NOMO-1 (cell line): ENCODE measurements at regions not wholly inside any gene's neighbourhood (a gene's known extent, or its start where the extent isn't known, plus 50 kb on each side); places are given as distances from the start of the nearest gene placed in this dataset.
"Not testable (repeated sequence)": the region's sequence is repeated elsewhere in the genome, so short reads cannot be mapped to it uniquely, and the experiment has no call there.

ENCODE experiments used
- DNase-seq, 2 experiments: peaks; one replicate each; lab custom pipeline; 2025; ENCODE audit not compliant: unreplicated experiment in 2 of 2; lab: John Stamatoyannopoulos, UW

- no peak for DNase-seq
These were observed 108.5 kb downstream of the KCNK1 start for GRCh38 chr1:233722212-233722979.

GRCh38 chr1:233723387-233723786 is 109.5 kb downstream of the KCNK1 start:
- no peak for DNase-seq

GRCh38 chr1:233724131-233724631 is 110.3 kb downstream of the KCNK1 start:
- DNase-seq: not testable (repeated sequence)

GRCh38 chr1:233725423-233725822 is 111.5 kb downstream of the KCNK1 start:
- DNase-seq: no peak

GRCh38 chr1:233728721-233729120 is 114.8 kb downstream of the KCNK1 start:
- no peak for DNase-seq

GRCh38 chr1:233730380-233730779 is 116.5 kb downstream of the KCNK1 start:
- no peak for DNase-seq

- no peak for DNase-seq
These were observed 116.9 kb downstream of the KCNK1 start for GRCh38 chr1:233730809-233731208.

GRCh38 chr1:233732206-233732605 is 118.3 kb downstream of the KCNK1 start:
- no peak for DNase-seq

GRCh38 chr1:233734456-233734855 is 120.5 kb downstream of the KCNK1 start:
- DNase-seq: no peak

GRCh38 chr1:233735331-233735730 is 121.4 kb downstream of the KCNK1 start:
- DNase-seq: no peak

- DNase-seq: no peak
These were observed 121.9 kb downstream of the KCNK1 start for GRCh38 chr1:233735847-233736246.

- no peak for DNase-seq
These were observed 123.4 kb downstream of the KCNK1 start for GRCh38 chr1:233737341-233737740.

- no peak for DNase-seq
These were observed 124.5 kb downstream of the KCNK1 start for GRCh38 chr1:233738396-233738795.

- DNase-seq: no peak
These were observed 124.9 kb downstream of the KCNK1 start for GRCh38 chr1:233738850-233739249.

- no peak for DNase-seq
These were observed 131.0 kb downstream of the KCNK1 start for GRCh38 chr1:233744779-233745513.

- DNase-seq: no peak
These were observed 136.2 kb downstream of the KCNK1 start for GRCh38 chr1:233750139-233750538.

GRCh38 chr1:233759665-233760064 is 144.8 kb upstream of the SLC35F3 start:
- DNase-seq: no peak

GRCh38 chr1:233764304-233764703 is 140.2 kb upstream of the SLC35F3 start:
- not testable (repeated sequence) for DNase-seq

GRCh38 chr1:233777566-233777965 is 126.9 kb upstream of the SLC35F3 start:
- DNase-seq: no peak

- DNase-seq: no peak
These were observed 124.4 kb upstream of the SLC35F3 start for GRCh38 chr1:233780049-233780448.

GRCh38 chr1:233782937-233783586 is 121.4 kb upstream of the SLC35F3 start:
- no peak for DNase-seq
